SK-N-MC (cell line): ENCODE measurements at regions not wholly inside any gene's neighbourhood (a gene's known extent, or its start where the extent isn't known, plus 50 kb on each side); places are given as distances from the start of the nearest gene placed in this dataset.

Experiments
- FOXP2 ChIP-seq: optimal IDR thresholded peaks from 2 replicates; pipeline ENCODE3; 2011; ENCODE audit warnings: mild to moderate bottlenecking, moderate library complexity; ENCODE audit not compliant: insufficient read depth; ENCODE audit errors: extremely low read length, control extremely low read depth
- POLR2AphosphoS5 ChIP-seq: IDR thresholded peaks from 2 replicates; pipeline ENCODE4 v1.6.1; 2012; ENCODE audit warnings: mild to moderate bottlenecking, low read depth, low read length, borderline replicate concordance

DNA sequence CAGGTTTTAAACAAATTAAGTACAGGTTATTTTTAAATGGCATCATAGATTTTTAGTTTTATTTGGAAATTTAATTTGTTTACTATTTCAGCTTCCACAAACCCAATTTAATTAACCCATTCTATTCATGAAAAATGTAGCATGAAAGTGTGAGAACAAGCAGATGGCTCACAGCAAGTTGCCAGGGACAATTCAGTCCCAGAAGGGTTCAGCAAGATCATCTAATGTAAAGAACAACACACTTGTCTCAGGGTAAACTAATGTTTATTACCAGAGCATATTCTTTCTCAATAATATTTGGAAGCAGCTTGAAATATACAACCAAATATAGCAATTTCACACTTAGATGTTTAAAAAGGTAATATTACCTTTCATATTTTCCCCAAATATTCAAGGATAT lies 166.9 kb upstream of the SLC13A1 start:
- TF ChIP-seq FOXP2 = no peak
- no peak for TF ChIP-seq POLR2AphosphoS5
